BE2C (cell line): ENCODE measurements at regions not wholly inside any gene's neighbourhood (a gene's known extent, or its start where the extent isn't known, plus 50 kb on each side); places are given as distances from the start of the nearest gene placed in this dataset.
A peak's percentile ranks its signal among the peaks of the same experiment; 100 is the strongest.

ENCODE experiments used
- DNase-seq: peaks from one replicate; pipeline ENCODE4 v3.0.0-alpha.2; 2020
- H3K27me3 ChIP-seq: fragments of 250-450 bp; sonication (Bioruptor Pico); 2 replicates; pipeline ENCODE4 v1.5.1; 2020; ENCODE audit warnings: mild to moderate bottlenecking
- H3K36me3 ChIP-seq: fragments of 250-450 bp; sonication (Bioruptor Pico); 2 replicates; pipeline ENCODE4 v1.5.1; 2020; ENCODE audit warnings: mild to moderate bottlenecking
- H3K4me1 ChIP-seq: fragments of 250-450 bp; sonication (Bioruptor Pico); 2 replicates; pipeline ENCODE4 v1.5.1; 2020
- H3K4me3 ChIP-seq: 2 replicates; pipeline ENCODE4 v1.5.1; 2011; ENCODE audit warnings: low read depth, low read length
- H3K9me3 ChIP-seq: fragments of 250-450 bp; sonication (Bioruptor Pico); 2 replicates; pipeline ENCODE4 v1.5.1; 2020
- CTCF ChIP-seq: IDR thresholded peaks from 2 replicates; pipeline ENCODE4 v1.5.1; 2012; ENCODE audit warnings: mild to moderate bottlenecking, low read depth, low read length

- peak; percentile 73 for DNase-seq
- Histone ChIP-seq H3K4me1 (peaks cover 2% of the 10 kb centered on the region; the same call in 1 of the 2 replicates), H3K4me3 (no peak overlapping the region), H3K36me3 (no peaks in the 10 kb centered on the region), H3K9me3 (no peaks in the 10 kb centered on the region), H3K27me3 (no peaks in the 10 kb centered on the region)
- TF ChIP-seq CTCF, result peak; percentile 92
Observed at GRCh38 chr2:234288974-234289455, 207.9 kb downstream of the ARL4C start.

GRCh38 chr2:234287650-234288049 lies 209.2 kb downstream of the ARL4C start:
- no peak for TF ChIP-seq CTCF
- H3K27me3 ChIP-seq, result no peaks in the 10 kb centered on the region
- H3K4me3 ChIP-seq, result no peak overlapping the region
- H3K4me1 ChIP-seq, result peaks cover 2% of the 10 kb centered on the region; the same call in 1 of the 2 replicates
- no peaks in the 10 kb centered on the region for H3K9me3 ChIP-seq
- no peak for DNase-seq
- no peaks in the 10 kb centered on the region for H3K36me3 ChIP-seq

- DNase-seq, result no peak
- peaks cover 2% of the 10 kb centered on the region; the same call in 1 of the 2 replicates for H3K4me1 ChIP-seq
- TF ChIP-seq CTCF, result no peak
- H3K27me3 ChIP-seq, result no peaks in the 10 kb centered on the region
- H3K36me3 ChIP-seq, result no peaks in the 10 kb centered on the region
- no peak overlapping the region for H3K4me3 ChIP-seq
- H3K9me3 ChIP-seq, result no peaks in the 10 kb centered on the region
Observed at GRCh38 chr2:234286956-234287355, 209.9 kb downstream of the ARL4C start.

GRCh38 chr2:234286118-234286598 lies 210.7 kb downstream of the ARL4C start:
- no peak for DNase-seq
- H3K9me3 ChIP-seq, result no peaks in the 10 kb centered on the region
- no peaks in the 10 kb centered on the region for H3K27me3 ChIP-seq
- no peak overlapping the region for H3K4me3 ChIP-seq
- TF ChIP-seq CTCF, result no peak
- no peaks in the 10 kb centered on the region for H3K36me3 ChIP-seq
- H3K4me1 ChIP-seq, result peaks cover 2% of the 10 kb centered on the region; the same call in 1 of the 2 replicates

- DNase-seq, result no peak
- TF ChIP-seq CTCF, result no peak
- Histone ChIP-seq H3K27me3 (no peaks in the 10 kb centered on the region), H3K4me3 (no peak overlapping the region), H3K9me3 (no peaks in the 10 kb centered on the region), H3K36me3 (no peaks in the 10 kb centered on the region), H3K4me1 (peaks cover 2% of the 10 kb centered on the region; the same call in 1 of the 2 replicates)
Observed at GRCh38 chr2:234285541-234285940, 211.3 kb downstream of the ARL4C start.

GRCh38 chr2:234279637-234280036 lies 217.2 kb downstream of the ARL4C start:
- H3K4me1 ChIP-seq, result no peaks in the 10 kb centered on the region
- H3K9me3 ChIP-seq, result no peaks in the 10 kb centered on the region
- H3K4me3 ChIP-seq, result no peak overlapping the region
- H3K36me3 ChIP-seq, result no peaks in the 10 kb centered on the region
- DNase-seq, result no peak
- TF ChIP-seq CTCF, result no peak
- H3K27me3 ChIP-seq, result no peaks in the 10 kb centered on the region
